HG03469 (cell line): ENCODE measurements at regions not wholly inside any gene's neighbourhood (a gene's known extent, or its start where the extent isn't known, plus 50 kb on each side); places are given as distances from the start of the nearest gene placed in this dataset.

Experiments
- ATAC-seq: cut with Tn5 transposase; IDR thresholded peaks from one replicate; pipeline ENCODE4 v1.9.1; 2021; ENCODE audit warnings: mild to moderate bottlenecking, moderate library complexity, moderate number of reproducible peaks; ENCODE audit not compliant: unreplicated experiment

DNA sequence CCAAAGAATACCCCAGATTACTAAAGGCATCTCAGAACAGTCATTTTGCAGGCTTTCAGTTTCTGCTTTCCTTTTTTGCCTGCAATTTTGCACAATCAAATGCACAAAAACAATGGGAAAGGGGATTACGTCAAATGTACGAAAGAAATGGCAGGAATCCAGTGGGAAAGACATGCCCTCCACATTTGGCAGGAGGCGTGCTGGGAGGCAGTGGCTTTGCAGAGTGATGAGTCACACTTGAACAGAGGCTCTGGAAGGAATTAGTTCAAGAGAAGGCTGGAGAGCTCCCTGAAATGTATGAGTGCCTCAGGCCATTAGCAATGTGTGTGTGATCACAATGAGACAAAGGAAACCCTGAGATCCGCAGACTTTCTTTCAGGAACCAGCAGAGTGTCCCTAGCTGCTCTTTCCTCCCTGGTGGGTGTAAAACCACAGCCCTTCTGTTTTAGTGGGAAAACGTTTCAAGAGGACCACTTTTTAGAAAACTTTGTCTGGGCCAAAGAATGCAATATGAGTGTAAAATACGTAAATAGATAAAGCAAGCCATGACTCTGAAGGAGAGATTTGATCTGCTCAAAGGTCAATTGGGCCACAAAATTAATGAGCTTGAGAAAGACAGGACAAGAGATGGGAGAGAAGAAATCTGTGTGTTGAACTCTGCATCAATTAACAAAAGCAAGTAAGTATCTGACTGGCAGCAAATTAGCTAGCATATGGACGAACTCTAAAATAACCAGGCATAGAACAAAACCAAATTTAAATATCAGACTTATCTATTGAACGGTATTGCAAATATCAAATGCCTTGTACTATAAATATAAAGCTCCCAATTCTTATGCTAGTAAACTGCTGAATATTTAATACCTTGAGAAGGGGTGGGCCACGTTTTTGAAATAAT, 155.4 kb upstream of the PDE3A start:
- ATAC-seq = no peak

DNA sequence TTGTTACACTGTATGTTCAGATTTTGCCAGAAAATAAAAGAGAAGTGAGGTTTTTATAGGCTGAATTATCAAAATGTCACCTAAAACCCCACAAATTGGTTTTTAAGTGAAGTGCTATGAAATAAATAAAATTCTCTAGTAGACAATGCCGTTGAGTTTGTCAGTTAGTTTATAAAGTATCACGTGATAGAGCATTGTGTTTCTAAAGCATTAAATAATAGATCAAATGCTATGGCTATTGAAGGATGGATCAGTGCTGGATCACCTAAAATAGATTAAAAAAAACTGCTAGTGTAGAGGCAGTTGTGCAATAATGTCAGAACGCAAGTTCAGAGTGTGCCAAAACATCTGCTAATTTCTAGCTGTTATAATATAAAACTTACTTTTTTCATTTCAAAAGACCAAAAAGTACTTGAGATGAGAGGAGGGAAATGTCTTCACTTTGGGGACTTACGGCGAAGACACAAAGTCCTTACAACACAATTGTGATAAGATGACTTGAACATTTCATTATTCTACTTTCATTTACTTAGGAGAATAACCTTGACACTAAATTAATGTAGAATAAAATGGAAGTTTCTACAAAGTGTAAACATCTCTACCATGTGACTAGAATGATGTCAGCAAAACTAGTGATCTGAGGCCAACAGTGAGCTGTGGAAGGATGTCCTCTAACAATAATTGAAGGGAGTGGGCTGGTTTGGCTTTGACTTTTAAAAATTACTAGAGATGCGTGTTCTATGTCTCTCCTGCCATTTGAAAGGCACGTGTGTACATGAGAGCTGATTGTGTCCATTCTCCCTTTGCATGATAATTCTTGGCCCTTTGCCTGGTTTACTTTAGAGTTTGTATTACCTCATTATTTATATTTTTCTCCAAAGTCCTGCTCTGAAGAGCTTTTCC, 154.4 kb upstream of the PDE3A start:
- no peak for ATAC-seq

DNA sequence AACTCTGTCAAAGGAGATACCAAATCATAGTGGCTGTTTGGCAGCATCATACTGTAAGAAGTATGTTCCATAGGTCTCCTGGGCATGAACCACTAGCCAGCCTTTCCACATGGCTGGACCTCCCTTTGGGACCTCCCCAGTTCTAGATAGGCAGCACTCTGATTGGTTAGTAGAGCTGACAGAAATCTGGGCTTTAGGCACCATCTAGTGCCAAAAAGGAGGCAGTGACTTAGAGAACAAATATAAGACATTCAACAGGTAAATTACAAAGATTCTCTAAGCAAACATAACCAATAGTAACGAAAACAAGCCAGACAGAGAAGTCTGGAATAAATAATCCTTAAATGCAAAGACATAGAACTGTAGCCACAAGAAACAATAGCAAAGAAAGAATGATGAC, 148.0 kb upstream of the PDE3A start:
- no peak for ATAC-seq

DNA sequence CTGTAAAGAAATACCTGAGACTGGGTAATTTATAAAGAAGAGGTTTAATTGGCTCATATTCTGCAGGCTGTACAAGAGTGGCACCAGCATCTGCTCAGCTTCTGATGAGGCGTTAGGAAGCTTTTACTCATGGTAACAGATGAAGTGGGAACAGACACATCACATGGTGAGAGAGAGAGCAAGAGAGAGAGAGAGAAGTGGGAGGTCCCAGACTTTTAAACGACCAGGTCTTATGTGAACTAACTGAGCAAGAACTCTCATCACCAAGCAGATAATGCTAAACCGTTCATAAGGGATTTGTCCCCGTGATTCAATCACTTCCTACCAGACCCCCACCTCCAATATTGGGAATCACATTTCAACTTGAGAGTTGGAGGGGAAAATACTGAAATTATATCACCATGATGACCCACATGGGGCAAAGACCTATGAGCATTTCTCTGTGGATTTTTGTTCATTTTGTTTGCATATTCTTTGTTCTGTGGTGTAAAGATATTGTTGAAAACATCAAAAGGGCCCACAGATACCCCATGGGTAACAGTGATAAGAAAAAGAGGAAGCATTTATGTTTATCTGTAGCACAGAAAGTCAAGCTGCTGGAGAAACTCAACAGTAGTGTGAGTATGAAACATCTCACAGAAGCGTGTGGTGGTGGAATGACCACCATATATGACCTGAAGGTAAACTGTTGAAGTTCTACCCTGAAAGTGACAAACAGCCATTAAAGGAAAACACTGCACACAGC, 135.2 kb upstream of the PDE3A start:
- ATAC-seq = no peak

DNA sequence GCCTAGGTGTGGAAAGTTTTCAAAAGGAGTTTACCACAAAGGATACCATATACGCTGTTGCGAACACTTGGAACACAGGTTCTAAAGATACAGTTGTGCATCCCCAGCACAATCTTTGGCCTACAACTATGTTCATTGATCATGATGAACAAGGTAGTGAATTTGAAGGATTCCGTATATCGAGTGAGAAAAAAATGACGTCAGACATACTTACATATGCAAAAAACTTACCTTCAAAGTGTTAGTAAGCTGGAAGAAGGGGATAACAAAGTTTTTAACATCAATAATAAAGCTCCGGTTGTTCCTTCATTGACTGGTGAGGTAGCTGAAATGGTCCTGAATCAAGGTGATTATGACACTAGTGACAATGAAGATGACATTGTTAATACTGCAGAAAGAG, 133.9 kb upstream of the PDE3A start:
- ATAC-seq = no peak

DNA sequence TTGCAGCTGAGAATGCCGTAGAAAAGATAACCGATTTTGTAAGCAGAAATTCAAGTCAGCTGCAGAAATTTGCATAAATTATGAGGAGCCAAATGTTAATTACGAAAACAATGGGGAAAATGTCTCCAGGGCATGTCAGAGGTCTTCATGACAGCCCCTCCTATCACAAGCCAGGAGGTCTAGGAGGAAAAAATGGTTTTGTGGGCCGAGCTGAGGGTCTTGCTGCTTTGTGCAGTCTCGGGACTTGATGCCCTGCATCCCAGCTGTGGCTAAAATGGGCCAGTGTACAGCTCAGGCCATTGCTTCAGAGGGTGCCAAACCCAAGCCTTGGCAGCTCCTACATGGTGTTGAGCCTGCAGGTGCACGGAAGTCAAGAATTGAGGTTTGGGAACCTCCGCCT, 131.2 kb upstream of the PDE3A start:
- ATAC-seq = no peak

DNA sequence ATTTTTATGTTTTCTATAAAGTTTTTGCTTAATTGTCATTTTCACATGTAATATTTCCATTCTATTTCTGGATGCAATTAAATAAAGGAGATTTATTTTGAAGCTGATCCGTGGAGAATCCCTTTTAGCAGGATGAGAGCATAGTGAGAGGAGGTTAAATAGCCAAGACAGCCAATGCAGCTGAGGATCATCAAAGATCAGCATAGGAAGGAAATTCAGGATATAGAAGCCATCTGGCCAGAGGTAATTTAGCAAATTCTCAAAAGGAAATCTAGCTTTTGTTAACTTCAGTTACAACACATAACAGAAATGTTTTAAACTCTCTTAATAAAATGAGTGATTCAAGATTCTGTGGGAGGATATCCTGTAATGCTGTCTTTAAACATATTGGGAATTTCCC, 122.8 kb upstream of the PDE3A start:
- no peak for ATAC-seq

DNA sequence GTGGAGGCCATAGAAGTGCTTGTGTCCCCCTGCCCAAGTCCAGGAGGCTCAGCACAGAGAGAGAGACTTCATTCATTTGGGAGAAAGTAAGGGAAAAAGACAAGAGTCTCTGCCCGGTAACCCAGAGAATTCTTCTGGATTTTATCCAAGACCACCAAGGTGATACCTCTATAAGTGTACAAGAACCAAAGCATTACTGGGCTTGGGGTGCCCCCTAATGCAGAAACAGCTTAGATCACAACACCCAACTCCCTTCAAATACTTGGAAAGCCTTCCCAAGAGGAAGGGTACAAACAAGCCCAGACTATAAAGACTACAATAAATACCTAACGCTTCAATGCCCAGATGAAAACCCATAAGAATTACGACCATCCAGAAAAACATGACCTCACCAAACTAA, 119.7 kb upstream of the PDE3A start:
- ATAC-seq = no peak

DNA sequence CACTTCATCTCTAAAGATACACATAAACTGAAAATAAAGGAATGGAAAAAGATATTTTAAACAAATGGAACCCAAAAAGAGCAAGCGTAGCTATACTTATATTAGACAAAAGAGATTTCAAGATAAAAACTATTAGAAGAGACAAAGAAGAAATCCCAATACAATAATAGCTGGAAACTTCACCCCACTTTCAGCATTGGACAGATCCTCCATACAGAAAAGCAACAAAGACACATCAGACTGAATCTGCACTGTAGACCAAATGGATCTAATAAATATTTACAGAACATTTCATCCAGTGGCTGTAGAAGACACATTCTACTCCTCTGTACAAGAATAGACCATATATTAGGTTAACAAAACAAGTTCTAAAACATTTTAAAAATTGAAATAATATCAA, 117.6 kb upstream of the PDE3A start:
- ATAC-seq = no peak

DNA sequence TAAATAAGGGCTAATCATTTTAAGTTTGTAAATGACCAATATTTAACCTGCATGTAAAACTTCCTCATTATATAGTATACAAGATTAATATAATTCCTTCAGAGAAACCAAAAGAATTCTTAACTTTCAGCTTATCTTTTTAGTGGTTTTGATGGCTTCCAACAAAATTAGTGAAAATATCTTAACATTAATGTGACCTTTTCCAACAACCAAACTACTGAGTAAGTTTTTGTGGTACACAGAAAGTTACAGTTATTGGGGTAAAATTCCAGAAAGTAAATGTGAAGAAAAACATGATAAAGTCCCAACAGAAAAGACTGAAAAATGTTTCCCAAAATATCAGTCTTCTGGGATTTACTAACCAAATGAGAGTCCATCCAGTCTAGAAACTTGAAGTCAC, 111.0 kb upstream of the PDE3A start:
- ATAC-seq = no peak

DNA sequence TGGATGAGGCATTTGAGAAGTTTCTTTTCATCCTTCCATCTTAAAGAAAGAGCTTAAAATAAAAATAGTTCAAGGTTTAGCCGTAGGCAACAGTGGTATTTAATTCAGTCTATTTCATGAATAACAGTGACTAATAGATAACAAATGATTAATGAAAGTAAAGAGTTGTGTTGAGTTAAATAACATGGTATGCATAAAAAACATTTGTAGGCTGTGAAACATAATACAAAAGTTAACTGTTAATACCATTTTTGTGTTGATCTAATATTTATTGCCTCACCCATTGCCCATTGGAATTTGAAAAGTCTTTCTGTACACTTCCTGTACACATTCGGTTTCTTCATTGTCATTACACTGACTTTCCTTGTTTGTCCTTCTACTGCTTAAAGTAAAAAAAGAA, 108.6 kb upstream of the PDE3A start:
- no peak for ATAC-seq

DNA sequence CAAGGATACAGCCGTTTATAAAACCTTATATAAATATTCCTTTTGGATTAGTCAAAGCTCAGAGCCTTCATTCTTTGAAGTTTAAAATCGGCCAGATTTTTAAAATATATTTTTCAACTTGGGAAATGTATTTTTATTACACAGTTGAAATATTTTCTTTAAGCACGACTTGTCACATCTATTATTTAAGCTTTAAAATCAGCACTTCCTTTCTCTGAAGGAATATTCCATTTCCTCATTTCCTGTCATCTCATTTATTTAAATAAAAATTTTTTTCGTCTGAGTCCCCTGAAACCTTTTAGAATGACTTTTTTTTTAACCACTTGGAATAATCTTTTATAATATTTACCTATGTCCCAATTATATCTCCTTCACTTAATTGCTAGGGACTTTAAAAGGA, 107.5 kb upstream of the PDE3A start:
- no peak for ATAC-seq

DNA sequence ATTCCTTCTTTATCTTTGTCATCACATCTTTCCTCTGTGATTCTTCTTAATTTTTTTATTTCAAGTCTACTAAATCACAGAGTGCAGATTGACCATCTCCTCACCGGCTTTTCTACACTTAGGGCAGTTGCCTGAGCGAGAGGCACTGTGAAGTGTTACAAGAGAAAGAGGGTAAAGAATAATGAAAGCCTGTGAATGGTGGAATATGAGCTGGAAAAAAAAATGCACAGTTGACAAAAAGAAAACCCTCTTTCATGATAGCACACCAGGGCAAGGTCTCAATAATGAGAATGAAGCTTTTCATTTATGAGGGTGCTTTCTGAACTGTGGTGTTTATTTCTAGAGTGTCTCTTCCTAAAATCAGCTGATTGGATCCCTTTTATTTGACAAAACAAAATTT, 106.2 kb upstream of the PDE3A start:
- ATAC-seq = no peak

DNA sequence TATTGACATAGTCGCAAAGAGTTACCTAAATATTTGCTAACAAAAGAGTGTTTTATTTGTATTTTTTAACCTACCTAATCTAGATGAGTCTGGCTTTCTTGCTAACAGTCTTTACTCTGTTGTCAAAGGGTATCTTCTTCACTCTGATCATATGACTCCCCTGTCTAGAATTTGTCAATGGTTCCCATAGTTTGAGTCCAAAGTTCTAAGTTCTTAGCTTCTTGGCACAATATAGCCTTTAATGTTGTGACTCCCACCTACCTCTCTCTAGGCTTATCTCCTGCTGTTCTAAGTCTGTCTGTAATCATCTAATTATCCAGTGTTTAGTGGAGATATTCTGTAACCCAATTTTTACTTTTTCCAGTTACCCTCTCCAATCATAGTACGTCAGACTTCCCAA, 104.3 kb upstream of the PDE3A start:
- ATAC-seq = no peak

DNA sequence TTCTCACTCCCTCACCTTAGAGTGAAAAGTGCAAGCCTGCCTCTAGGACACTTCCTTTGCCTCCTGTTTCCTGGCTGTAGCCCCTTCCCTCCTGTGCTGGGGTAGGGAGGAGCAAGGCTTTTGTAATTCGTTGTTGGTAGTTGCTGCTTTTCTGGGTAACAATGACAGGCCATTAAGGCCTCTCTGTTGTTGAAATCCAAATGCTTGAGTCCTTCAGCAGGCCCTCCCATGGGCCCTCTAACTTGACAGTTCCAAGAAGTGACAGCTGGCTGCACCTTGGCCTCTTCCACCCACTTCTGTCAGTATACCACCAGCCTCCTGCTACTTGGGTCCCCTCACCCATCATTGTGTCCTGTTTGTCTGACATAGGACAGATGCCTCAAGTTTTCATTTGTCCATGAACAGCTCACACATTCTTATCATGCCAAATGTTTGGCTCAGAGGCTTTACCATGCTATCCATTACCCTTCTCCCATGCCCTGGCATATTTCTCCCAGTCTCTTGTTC, 103.7 kb upstream of the PDE3A start:
- ATAC-seq = no peak

DNA sequence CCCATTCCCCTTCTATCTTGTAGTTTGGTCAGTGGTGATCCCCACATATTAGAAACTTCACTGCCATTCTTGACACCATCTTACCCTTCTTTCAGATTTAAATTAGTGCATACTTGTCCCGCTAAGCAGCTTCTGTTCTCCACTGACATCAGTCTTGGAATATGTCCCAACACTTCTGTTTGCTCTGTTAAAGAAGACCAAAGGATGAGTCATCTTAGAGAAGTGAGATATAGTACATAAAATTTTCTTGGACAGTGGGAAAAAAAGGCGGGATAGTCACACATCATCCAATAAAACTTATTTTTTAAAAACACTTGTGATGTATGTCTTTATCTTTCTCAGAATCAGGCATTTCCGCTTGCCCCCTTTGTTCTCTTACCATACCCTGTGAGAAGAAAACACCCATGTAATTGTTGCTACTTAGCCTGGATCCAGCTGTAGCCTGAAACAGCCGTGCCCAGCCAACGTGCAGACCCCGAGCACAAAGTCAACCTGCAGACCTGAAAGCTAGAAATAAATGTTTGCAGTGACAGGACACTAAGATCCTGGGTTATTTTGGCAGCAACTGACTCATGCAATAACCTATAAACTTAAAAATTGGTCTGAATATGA, 100.1 kb upstream of the PDE3A start:
- ATAC-seq = no peak

DNA sequence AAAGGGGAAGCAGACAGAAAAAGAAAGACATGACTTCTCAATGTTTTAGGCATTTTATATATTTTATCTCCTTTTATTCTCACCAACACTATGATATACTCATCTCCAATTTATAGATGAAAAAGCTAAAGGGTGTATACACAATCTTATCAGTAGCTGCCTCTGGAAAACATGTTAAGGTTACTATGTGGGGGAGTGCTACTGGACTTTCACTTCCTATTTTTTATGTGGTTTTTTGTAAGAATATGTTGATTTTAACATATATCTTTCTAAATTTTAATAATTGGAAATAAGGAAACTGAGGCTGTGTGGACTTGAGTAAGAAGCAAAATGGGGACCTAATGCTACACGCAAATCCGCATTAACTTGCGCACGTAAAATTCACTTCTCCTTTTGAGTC, 99.6 kb upstream of the PDE3A start:
- no peak for ATAC-seq

DNA sequence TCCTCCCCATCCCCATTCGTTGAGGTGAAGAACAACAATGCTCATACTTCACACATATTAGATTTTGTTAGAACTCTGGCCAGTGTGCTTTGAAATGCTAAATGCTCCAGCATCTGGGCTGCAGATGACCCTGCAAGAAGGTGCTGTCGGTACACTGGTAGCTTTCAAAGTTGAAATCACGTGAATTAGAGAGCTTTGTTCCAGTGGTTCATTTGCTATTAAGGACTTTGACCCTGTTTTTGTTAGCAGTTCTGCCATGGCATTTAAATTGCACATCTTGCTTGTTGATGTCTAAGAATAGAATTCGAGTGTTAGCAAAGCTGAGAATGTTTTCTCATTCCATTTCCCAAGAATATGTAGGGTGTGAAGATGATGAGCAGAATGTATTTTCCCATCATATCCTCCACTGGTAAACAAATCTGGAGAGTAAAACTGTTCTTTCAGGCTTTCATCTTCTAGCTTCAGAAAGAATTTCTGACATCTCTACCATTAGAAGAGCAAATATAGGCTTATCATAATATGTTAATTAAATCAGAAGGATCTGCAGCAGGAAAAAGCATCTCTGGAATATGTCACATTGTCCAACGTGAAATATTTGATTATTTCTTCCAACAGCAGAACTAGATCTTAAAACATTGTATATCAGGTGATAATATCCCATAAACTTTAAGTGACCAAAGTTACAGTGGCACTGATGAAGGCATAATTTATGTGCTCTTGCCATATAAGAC, 98.8 kb upstream of the PDE3A start:
- ATAC-seq = no peak

DNA sequence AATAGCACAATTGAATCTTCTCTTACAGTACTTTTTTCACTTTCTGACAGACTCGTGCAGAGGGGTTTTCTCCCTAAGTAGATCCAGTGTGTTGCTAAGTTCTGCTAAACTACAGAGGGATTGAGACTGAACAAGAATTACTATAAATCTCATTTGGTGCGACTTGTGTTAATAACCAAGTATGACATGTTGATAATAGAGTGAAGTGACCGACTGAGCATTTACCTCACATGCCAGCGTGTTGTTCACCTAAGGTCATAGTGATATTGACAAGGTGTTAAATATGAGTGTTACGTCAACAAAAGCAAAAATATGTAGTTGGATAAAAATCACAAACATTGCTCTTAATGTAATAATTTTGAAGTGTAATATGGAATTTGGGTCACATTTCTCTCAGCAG, 97.8 kb upstream of the PDE3A start:
- no peak for ATAC-seq

DNA sequence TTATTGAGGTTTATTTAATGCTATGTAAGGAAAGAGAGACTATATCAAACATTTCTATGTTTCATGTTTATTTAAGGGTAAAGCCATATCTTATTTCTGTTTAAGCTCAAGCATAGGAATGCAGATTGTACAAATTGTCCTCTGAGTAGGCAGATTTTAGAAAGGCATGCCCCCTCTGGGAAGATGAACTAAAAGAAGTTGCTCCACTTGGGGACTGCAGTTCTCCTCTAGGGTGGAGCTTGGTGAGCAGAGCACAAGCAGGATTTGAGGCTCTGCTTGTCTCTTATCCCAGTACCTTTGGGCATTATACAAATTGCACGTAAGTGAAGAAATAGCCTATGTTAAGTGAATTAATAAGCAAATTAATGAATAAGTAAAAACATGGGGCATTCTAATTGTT, 96.2 kb upstream of the PDE3A start:
- ATAC-seq = no peak
